ENCODE measurements at regions not wholly inside any gene's neighbourhood (a gene's known extent, or its start where the extent isn't known, plus 50 kb on each side); places are given as distances from the start of the nearest gene placed in this dataset.

- in situ Hi-C loops (cut with HindIII; ENCODE audit: low sequenced_read_pairs), result no loop called here
These were observed 389.8 kb upstream of the AZI2 start for GRCh38 chr3:28738425-28738824.

DNA sequence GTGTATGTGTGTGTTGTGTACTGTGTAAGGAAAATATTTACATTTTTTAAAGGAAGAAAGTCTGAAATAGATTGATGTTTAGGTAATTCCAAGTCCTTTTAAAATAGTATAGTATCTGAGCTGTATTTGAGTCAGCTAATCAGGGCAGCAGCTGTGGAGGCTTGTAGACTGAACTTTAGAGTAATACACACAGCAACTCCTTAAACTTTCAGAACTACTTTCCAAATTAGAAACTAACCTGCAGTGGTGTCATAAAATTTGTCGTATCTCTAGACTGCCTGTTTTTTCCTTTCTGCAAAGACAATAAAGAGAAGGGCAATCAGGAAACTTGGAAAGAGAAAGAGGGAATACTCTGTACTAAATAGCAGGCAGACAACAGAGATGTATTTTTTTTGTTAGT lies 391.0 kb upstream of the AZI2 start:
- DNase-seq (ENCODE audit: low read depth, low spot score), result no peak
- H3K4me3 ChIP-seq (ENCODE audit: low read depth, low read length), result no peak overlapping the region
- TF ChIP-seq CTCF (IDR thresholded peaks at IDR 0.05; ENCODE audit: low read depth, low read length), result no peak
- in situ Hi-C loops (cut with HindIII; ENCODE audit: low sequenced_read_pairs), result no loop called here

More at GRCh38 chr3:28738425-28738824, 389.8 kb upstream of the AZI2 start:
- TF ChIP-seq CTCF (IDR thresholded peaks at IDR 0.05; ENCODE audit: low read depth, low read length), result no peak
- H3K4me3 ChIP-seq (ENCODE audit: low read depth, low read length), result no peak overlapping the region
- DNase-seq (ENCODE audit: low read depth, low spot score), result no peak

- no peak for DNase-seq (ENCODE audit: low read depth, low spot score)
- no peak overlapping the region for H3K4me3 ChIP-seq (ENCODE audit: low read depth, low read length)
- no peak for TF ChIP-seq CTCF (IDR thresholded peaks at IDR 0.05; ENCODE audit: low read depth, low read length)
- in situ Hi-C loops (cut with HindIII; ENCODE audit: low sequenced_read_pairs), result no loop called here
These were observed 394.6 kb upstream of the AZI2 start for GRCh38 chr3:28743271-28743670.

- H3K4me3 ChIP-seq (ENCODE audit: low read depth, low read length), result no peak overlapping the region
- DNase-seq (ENCODE audit: low read depth, low spot score), result no peak
- TF ChIP-seq CTCF (IDR thresholded peaks at IDR 0.05; ENCODE audit: low read depth, low read length), result no peak
- in situ Hi-C loops (cut with HindIII; ENCODE audit: low sequenced_read_pairs), result no loop called here
These were observed 395.2 kb upstream of the AZI2 start for GRCh38 chr3:28743831-28744230.

GRCh38 chr3:28745436-28745835 lies 396.8 kb upstream of the AZI2 start:
- no peak for DNase-seq (ENCODE audit: low read depth, low spot score)
- H3K4me3 ChIP-seq (ENCODE audit: low read depth, low read length), result no peak overlapping the region
- in situ Hi-C loops (cut with HindIII; ENCODE audit: low sequenced_read_pairs), result no loop called here
- TF ChIP-seq CTCF (IDR thresholded peaks at IDR 0.05; ENCODE audit: low read depth, low read length), result no peak

DNA sequence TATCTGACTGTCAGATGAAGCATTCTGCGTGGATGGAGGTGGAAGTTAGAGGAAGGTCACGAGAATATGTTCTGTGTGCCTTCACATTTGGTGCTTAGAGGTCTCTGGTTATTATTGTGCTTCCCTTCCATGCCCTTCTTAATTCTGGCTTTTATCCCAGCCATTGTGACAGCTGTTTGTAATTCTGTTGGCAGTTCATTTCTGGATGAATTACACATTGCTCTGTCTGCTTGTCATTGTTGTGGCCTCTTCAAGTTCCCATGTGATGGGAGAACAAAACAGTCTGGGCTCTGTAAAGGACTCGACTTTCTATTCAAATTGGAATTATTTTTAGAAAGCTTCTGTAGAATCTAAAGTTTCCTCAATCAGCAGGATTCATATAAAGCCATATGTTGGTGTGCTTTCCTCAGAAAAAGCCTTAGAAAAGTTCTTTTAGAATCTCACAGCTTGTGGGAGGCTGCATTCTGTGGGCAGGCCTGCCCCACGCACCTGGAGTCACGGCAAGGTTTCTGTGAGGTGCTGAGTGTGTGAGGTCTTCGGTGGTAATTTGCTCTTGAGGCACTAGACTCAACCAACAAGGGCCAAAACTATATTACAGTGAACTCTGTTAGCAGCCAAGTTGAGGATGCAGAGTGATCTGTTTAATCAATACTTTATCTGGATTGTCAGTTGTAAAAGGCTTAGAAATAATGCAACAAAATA lies 397.4 kb upstream of the AZI2 start:
- no peak overlapping the region for H3K4me3 ChIP-seq (ENCODE audit: low read depth, low read length)
- peak; percentile 5 for DNase-seq (ENCODE audit: low read depth, low spot score)
- no peak for TF ChIP-seq CTCF (IDR thresholded peaks at IDR 0.05; ENCODE audit: low read depth, low read length)
- in situ Hi-C loops (cut with HindIII; ENCODE audit: low sequenced_read_pairs), result no loop called here

Data from astrocyte of the spinal cord (primary cell).